ENCODE measurements at regions not wholly inside any gene's neighbourhood (a gene's known extent, or its start where the extent isn't known, plus 50 kb on each side); places are given as distances from the start of the nearest gene placed in this dataset.

DNA sequence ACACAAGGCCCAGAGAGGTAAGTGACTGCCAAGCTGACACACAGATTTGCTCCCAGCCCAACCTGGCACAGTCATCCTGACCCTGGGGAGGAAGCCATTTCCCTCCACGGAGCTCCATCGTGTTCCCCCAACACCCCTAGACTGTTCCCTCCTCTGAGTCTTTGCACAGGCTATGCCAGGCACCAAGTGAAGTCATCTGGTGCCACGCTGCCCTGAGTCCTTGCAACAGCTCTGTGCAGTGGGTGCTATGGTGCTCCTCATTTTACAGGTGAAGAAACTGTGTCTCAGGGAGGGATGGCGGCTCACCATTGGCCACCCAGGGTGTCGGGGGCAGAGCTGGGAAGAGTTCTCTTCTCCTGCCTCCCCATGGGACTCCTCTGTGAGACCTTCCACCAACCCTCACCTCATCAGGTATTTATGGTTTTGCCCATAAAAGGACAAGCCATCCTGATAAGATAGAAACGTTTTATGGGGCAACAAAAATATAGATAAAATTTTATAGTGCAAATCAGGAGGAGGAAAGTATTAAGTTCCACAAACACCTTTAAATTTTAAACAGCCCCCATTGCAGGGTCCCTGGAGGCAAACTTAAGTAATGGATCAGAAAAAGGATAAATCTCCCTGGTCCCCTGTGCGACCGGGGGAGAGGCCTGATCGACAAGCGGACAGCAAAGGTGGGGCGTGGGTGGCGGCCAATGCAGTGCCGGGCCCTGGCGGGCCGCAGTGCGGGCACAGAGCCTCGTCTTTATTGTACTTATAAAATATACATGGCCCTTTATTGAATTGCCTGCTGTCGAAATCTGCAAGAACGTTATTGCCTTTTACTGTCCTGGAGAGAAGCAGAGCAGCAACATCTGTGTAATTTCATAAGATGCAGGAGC, 50.2 kb upstream of the ZBTB43 start:
- Histone ChIP-seq H2AFZ (ENCODE audit: low read depth, low read length) (no peak overlapping the region), H3K27me3 (ENCODE audit: low read depth, low read length) (no peaks in the 10 kb centered on the region), H3K4me2 (ENCODE audit: low read length) (no peak overlapping the region), H3K4me1 (ENCODE audit: low read length) (peaks cover 21% of the 10 kb centered on the region), H3K9ac (ENCODE audit: low read length) (no peak overlapping the region), H3K27ac (ENCODE audit: low read length) (no peak overlapping the region), H3K4me3 (ENCODE audit: low read length) (no peak overlapping the region), H4K20me1 (ENCODE audit: insufficient read depth, low read length) (no peaks in the 10 kb centered on the region), H3K36me3 (replicated peaks; ENCODE audit: low read depth, low read length) (no peaks in the 10 kb centered on the region), H3K79me2 (ENCODE audit: low read length) (no peaks in the 10 kb centered on the region), H3K9me3 (ENCODE audit: insufficient read depth, low read length) (no peaks in the 10 kb centered on the region)
- no peak for TF ChIP-seq EZH2phosphoT487 (IDR thresholded peaks at IDR 0.05; ENCODE audit: low read depth)
- TF ChIP-seq, protein P1, sequence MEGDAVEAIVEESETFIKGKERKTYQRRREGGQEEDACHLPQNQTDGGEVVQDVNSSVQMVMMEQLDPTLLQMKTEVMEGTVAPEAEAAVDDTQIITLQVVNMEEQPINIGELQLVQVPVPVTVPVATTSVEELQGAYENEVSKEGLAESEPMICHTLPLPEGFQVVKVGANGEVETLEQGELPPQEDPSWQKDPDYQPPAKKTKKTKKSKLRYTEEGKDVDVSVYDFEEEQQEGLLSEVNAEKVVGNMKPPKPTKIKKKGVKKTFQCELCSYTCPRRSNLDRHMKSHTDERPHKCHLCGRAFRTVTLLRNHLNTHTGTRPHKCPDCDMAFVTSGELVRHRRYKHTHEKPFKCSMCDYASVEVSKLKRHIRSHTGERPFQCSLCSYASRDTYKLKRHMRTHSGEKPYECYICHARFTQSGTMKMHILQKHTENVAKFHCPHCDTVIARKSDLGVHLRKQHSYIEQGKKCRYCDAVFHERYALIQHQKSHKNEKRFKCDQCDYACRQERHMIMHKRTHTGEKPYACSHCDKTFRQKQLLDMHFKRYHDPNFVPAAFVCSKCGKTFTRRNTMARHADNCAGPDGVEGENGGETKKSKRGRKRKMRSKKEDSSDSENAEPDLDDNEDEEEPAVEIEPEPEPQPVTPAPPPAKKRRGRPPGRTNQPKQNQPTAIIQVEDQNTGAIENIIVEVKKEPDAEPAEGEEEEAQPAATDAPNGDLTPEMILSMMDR (IDR thresholded peaks at IDR 0.05; ENCODE audit: low read depth, low read length), result no peak

All from OCI-LY3 (cell line).